ENCODE measurements at regions not wholly inside any gene's neighbourhood (a gene's known extent, or its start where the extent isn't known, plus 50 kb on each side); places are given as distances from the start of the nearest gene placed in this dataset.

DNA sequence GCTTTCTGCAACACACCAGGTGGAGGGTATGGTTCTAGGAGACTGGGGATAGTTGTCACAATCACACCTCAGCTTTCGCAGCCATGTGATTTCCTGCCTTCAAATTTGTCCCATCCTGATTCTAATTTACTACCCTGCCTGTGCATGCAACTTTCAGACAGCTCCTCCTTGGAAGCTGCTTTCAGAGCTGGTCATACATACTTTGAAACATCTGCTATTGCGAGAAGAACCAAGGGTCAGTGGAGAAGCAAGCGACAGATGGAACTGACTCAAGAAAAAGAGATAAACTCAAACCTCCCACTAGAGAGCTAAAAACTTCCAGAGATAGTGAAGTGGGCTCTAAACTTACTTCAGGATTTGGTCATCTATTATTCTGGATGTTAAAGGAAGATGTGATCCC, 381.7 kb upstream of the FGF13 start (continued):
- TF ChIP-seq, protein P1, sequence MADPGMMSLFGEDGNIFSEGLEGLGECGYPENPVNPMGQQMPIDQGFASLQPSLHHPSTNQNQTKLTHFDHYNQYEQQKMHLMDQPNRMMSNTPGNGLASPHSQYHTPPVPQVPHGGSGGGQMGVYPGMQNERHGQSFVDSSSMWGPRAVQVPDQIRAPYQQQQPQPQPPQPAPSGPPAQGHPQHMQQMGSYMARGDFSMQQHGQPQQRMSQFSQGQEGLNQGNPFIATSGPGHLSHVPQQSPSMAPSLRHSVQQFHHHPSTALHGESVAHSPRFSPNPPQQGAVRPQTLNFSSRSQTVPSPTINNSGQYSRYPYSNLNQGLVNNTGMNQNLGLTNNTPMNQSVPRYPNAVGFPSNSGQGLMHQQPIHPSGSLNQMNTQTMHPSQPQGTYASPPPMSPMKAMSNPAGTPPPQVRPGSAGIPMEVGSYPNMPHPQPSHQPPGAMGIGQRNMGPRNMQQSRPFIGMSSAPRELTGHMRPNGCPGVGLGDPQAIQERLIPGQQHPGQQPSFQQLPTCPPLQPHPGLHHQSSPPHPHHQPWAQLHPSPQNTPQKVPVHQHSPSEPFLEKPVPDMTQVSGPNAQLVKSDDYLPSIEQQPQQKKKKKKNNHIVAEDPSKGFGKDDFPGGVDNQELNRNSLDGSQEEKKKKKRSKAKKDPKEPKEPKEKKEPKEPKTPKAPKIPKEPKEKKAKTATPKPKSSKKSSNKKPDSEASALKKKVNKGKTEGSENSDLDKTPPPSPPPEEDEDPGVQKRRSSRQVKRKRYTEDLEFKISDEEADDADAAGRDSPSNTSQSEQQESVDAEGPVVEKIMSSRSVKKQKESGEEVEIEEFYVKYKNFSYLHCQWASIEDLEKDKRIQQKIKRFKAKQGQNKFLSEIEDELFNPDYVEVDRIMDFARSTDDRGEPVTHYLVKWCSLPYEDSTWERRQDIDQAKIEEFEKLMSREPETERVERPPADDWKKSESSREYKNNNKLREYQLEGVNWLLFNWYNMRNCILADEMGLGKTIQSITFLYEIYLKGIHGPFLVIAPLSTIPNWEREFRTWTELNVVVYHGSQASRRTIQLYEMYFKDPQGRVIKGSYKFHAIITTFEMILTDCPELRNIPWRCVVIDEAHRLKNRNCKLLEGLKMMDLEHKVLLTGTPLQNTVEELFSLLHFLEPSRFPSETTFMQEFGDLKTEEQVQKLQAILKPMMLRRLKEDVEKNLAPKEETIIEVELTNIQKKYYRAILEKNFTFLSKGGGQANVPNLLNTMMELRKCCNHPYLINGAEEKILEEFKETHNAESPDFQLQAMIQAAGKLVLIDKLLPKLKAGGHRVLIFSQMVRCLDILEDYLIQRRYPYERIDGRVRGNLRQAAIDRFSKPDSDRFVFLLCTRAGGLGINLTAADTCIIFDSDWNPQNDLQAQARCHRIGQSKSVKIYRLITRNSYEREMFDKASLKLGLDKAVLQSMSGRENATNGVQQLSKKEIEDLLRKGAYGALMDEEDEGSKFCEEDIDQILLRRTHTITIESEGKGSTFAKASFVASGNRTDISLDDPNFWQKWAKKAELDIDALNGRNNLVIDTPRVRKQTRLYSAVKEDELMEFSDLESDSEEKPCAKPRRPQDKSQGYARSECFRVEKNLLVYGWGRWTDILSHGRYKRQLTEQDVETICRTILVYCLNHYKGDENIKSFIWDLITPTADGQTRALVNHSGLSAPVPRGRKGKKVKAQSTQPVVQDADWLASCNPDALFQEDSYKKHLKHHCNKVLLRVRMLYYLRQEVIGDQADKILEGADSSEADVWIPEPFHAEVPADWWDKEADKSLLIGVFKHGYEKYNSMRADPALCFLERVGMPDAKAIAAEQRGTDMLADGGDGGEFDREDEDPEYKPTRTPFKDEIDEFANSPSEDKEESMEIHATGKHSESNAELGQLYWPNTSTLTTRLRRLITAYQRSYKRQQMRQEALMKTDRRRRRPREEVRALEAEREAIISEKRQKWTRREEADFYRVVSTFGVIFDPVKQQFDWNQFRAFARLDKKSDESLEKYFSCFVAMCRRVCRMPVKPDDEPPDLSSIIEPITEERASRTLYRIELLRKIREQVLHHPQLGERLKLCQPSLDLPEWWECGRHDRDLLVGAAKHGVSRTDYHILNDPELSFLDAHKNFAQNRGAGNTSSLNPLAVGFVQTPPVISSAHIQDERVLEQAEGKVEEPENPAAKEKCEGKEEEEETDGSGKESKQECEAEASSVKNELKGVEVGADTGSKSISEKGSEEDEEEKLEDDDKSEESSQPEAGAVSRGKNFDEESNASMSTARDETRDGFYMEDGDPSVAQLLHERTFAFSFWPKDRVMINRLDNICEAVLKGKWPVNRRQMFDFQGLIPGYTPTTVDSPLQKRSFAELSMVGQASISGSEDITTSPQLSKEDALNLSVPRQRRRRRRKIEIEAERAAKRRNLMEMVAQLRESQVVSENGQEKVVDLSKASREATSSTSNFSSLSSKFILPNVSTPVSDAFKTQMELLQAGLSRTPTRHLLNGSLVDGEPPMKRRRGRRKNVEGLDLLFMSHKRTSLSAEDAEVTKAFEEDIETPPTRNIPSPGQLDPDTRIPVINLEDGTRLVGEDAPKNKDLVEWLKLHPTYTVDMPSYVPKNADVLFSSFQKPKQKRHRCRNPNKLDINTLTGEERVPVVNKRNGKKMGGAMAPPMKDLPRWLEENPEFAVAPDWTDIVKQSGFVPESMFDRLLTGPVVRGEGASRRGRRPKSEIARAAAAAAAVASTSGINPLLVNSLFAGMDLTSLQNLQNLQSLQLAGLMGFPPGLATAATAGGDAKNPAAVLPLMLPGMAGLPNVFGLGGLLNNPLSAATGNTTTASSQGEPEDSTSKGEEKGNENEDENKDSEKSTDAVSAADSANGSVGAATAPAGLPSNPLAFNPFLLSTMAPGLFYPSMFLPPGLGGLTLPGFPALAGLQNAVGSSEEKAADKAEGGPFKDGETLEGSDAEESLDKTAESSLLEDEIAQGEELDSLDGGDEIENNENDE (IDR thresholded peaks at IDR 0.05; ENCODE audit: low read depth, low read length), result no peak
